VCaP (cell line): ENCODE measurements at regions not wholly inside any gene's neighbourhood (a gene's known extent, or its start where the extent isn't known, plus 50 kb on each side); places are given as distances from the start of the nearest gene placed in this dataset.
"Not testable (repeated sequence)": the region's sequence is repeated elsewhere in the genome, so short reads cannot be mapped to it uniquely, and the experiment has no call there.

Experiments used
- H3K27ac ChIP-seq: fragments of 450-650 bp; 2 replicates; pipeline ENCODE4 v1.5.1; 2017
- CTCF ChIP-seq: fragments of 450-650 bp; conservative IDR thresholded peaks from 2 replicates; pipeline ENCODE4 v1.5.1; 2017; ENCODE audit warnings: mild to moderate bottlenecking, moderate library complexity

DNA sequence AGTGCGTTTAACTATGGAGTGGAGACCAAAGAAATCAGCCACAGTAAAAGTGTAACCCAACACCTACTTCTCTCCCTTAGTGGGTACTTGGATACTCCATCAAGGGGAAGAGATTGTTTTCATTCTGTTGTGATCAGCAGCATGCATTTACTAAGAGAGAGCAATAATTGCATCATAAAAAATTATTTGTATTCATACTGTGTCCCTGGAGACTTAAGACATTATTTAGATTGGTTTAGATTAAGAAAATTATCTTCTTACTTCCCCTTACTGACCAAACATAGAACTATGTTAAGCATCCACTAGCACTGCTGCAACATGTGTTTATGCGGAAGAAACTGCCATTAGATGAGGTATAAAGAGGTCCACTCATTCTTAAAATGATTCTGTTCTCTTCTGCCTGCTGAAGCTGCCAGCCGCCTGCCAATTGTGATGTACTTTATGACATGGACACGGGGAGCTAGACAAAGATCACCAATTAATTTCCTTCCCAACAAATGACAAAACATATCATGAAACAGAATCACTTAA is 738.5 kb downstream of the DIAPH3 start:
- no peak overlapping the region for H3K27ac ChIP-seq
- TF ChIP-seq CTCF: no peak

DNA sequence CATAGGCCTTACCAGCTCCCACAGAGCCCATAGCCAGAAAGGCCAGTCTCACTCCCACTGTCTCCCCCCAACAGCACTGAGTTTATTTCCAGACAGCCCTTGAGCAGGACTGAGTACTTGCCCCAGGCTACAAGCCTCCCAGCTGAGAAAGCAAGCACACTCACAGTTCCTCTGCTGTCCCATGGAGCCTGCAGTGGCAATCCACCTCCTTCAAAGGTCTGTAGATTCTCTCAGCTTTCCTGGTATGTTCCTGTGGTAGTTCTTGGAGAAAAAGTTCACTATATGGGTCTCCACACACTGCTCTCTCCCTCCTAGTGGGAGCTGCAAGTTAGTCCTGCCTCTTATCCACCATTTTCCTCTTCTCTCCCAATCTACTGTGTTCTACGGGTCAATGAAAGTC is 728.7 kb downstream of the DIAPH3 start:
- no peak for TF ChIP-seq CTCF

DNA sequence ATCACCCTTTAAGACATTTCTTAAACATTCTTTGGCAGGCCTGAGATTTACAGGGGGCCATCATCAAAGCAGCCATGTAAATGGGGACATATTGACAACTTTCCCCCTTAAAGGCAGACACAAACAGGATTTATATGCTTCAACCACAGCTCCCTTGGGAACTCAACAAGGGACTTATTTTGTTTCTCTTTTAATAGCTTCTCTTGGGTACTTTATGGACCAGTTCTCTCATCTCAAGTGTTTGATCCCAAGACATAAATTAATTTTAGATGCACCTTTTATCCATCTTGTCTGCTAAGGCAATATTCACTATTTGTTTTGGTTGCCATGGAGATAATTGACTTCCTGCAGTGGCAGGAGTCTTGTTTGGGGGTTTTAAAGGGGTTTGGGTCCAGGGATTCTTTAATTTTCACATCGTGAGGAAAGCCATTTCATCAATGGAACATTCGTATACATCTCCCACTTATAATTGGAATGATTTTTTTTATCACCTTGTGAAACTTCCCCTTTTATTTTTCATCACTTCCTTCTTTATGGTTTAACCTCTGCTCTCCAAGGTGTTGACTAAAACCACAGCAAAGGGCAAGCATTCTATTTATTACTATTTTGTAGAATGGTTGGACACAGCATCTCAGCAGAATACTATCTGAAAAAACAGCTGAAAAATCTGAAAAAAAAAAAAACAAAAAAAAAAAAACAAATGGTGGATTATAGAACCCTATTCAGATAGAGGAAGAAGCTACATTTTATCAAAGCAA is 726.0 kb downstream of the DIAPH3 start:
- H3K27ac ChIP-seq: no peak overlapping the region
- TF ChIP-seq CTCF: no peak

More for the DNA sequence above, 728.7 kb downstream of the DIAPH3 start:
- H3K27ac ChIP-seq: no peak overlapping the region

DNA sequence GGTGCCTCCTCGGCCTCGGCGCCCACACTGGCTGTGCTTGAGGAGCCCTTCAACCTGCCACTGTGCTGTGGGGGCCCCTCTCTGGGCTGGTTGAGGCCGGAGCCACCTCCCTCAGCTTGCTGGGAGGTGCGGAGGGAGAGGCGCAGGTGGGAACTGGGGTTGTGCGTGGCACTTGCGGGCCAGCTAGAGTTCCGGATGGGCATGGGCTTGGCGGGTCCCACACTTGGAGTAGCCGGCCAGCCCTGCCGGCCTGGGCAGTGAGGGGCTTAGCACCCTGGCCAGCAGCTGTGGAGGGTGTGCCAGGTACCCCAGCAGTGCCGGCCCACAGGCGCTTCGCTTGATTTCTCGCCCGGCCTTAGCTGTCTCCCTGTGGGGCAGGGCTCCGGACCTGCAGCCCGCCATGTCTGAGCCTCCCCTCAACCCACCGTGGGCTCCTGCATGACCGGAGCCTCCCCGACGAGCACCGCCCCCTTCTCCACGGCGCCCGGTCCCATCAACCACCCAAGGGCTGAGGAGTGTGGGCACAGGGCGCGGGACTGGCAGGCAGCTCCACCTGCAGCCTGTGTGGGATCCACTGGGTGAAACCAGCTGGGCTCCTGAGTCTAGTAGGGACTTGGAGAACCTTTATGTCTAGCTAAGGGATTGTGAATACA is 723.8 kb downstream of the DIAPH3 start:
- no peak for TF ChIP-seq CTCF
- H3K27ac ChIP-seq: no peak overlapping the region

GRCh38 chr13:59441068-59441467 is 722.7 kb downstream of the DIAPH3 start:
- H3K27ac ChIP-seq: not testable (repeated sequence)

DNA sequence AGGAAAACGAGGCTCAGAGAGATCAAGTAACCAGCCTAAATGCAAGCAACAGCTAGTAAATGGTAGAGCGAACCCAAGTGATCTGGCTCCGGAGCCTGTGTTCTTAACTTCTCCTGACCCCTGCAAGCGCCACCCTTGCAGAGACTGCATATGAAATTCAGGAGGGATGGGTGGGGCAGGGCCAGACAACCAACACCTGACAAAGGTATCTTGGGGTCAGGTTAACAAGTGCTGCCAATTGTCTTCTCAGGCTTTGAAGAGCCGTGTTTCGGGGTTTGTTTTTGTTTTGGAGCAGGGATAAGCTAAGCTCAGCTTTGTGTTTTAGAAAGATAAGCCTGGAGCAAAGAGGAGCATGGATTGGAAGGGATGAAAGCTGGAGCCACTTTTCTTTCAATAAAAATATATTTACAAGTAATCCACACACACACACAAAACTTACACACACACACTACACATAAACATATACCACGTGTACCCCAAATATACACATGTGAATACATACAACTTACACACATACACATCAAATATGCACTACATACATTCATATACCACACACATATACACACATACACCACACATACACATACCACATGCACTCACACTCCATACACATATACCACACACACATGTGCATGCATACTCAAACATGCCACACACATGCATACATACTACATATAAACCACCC is 722.0 kb downstream of the DIAPH3 start:
- H3K27ac ChIP-seq: no peak overlapping the region
- no peak for TF ChIP-seq CTCF

GRCh38 chr13:59442461-59442860 is 721.3 kb downstream of the DIAPH3 start:
- no peak for TF ChIP-seq CTCF
- H3K27ac ChIP-seq: no peak overlapping the region
